ENCODE measurements at regions not wholly inside any gene's neighbourhood (a gene's known extent, or its start where the extent isn't known, plus 50 kb on each side); places are given as distances from the start of the nearest gene placed in this dataset.

- Histone ChIP-seq H4K20me1 (ENCODE audit: insufficient read depth) (no peaks in the 10 kb centered on the region), H3K9me3 (0 out of 2 replicates have a peak, but pooled peaks cover 5% of the 10 kb centered on the region), H3K27me3 (ENCODE audit: insufficient read depth) (no peaks in the 10 kb centered on the region), H3F3A (replicated peaks; ENCODE audit: insufficient read depth) (peaks cover 14% of the 10 kb centered on the region), H3K4me1 (ENCODE audit: control insufficient read depth in 1 of 2, insufficient read depth in 2 of 2, low read depth in 1 of 2, low read length in 1 of 2) (peaks cover 7 to 35% of the 10 kb centered on the region in 2 experiments; a peak in 3 of 4 replicates), H3K4me3 (ENCODE audit: low read depth in 2 of 2, low read length in 1 of 2) (no peak overlapping the region), H3K79me2 (ENCODE audit: insufficient read depth) (no peaks in the 10 kb centered on the region), H3K4me2 (no peak overlapping the region), H3K27ac (ENCODE audit: low read depth in 2 of 2, low read length in 1 of 2) (peak overlapping the region in 1 of 2 experiments; percentile 24; a peak in 2 of 4 replicates), H3K36me3 (replicated peaks in 1 of 2; ENCODE audit: control insufficient read depth in 1 of 2, insufficient read depth in 2 of 2, low read length in 1 of 2) (no peaks in the 10 kb centered on the region), H2AFZ (ENCODE audit: low read depth) (no peak overlapping the region), H3K9ac (no peak overlapping the region), H3K9me2 (no peaks in the 10 kb centered on the region)
- ChIA-PET CTCF (interaction anchor here (1.3 kb wide), 1 partner anchor 33 kb away, joined by 3 read pairs; no protein-coding TSS in a partner anchor), POLR2A (no interaction called here)
- no peak for DNase-seq
- TF ChIP-seq TCF12 (IDR thresholded peaks at IDR 0.05) (no peak), NFIC (IDR thresholded peaks at IDR 0.05; ENCODE audit: borderline replicate concordance) (no peak), IRF3 (IDR thresholded peaks at IDR 0.05; ENCODE audit: low read depth, low read length) (no peak), SMC3 (IDR thresholded peaks at IDR 0.05; ENCODE audit: low read depth, low read length) (no peak), MEF2A (IDR thresholded peaks at IDR 0.05; ENCODE audit: borderline replicate concordance, low read depth) (no peak), JUND (IDR thresholded peaks at IDR 0.05) (no peak), CHD2 (IDR thresholded peaks at IDR 0.05; ENCODE audit: low read length, partially characterized antibody) (no peak), POLR2AphosphoS5 (IDR thresholded peaks at IDR 0.05; ENCODE audit: low read depth, low read length) (no peak), SIN3A (IDR thresholded peaks at IDR 0.05; ENCODE audit: borderline replicate concordance, low read depth, low read length) (no peak), RAD21 (IDR thresholded peaks at IDR 0.05; ENCODE audit: low read length) (no peak), MXI1 (IDR thresholded peaks at IDR 0.05; ENCODE audit: low read depth, low read length) (no peak), GATA2 (CRISPR knock-in tag; IDR thresholded peaks at IDR 0.05) (no peak), ELF1 (IDR thresholded peaks at IDR 0.05) (no peak)
- TF ChIP-seq, protein P1, sequence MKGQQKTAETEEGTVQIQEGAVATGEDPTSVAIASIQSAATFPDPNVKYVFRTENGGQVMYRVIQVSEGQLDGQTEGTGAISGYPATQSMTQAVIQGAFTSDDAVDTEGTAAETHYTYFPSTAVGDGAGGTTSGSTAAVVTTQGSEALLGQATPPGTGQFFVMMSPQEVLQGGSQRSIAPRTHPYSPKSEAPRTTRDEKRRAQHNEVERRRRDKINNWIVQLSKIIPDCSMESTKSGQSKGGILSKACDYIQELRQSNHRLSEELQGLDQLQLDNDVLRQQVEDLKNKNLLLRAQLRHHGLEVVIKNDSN (IDR thresholded peaks at IDR 0.05; ENCODE audit: borderline replicate concordance, low read depth): no peak
Measured at GRCh38 chr1:221170171-221170570, 290.9 kb downstream of the HLX start.

- CTCF ChIA-PET: no interaction called here
- 78% methylated on average over 2 of the region's 2 CpGs for WGBS (ENCODE audit: low lambda C conversion rate)
- 0 out of 2 replicates have a peak, but pooled peaks cover 5% of the 10 kb centered on the region for H3K9me3 ChIP-seq
- TF ChIP-seq RCOR1 (IDR thresholded peaks at IDR 0.05; ENCODE audit: low read length): no peak
- no peak for TF ChIP-seq FOSL2 (IDR thresholded peaks at IDR 0.05; ENCODE audit: borderline replicate concordance, low read depth)
- no peak for TF ChIP-seq IRF3 (IDR thresholded peaks at IDR 0.05; ENCODE audit: low read depth, low read length)
- no peak for TF ChIP-seq SMC3 (IDR thresholded peaks at IDR 0.05; ENCODE audit: low read depth, low read length)
- TF ChIP-seq, protein P2, sequence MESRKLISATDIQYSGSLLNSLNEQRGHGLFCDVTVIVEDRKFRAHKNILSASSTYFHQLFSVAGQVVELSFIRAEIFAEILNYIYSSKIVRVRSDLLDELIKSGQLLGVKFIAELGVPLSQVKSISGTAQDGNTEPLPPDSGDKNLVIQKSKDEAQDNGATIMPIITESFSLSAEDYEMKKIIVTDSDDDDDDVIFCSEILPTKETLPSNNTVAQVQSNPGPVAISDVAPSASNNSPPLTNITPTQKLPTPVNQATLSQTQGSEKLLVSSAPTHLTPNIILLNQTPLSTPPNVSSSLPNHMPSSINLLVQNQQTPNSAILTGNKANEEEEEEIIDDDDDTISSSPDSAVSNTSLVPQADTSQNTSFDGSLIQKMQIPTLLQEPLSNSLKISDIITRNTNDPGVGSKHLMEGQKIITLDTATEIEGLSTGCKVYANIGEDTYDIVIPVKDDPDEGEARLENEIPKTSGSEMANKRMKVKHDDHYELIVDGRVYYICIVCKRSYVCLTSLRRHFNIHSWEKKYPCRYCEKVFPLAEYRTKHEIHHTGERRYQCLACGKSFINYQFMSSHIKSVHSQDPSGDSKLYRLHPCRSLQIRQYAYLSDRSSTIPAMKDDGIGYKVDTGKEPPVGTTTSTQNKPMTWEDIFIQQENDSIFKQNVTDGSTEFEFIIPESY (IDR thresholded peaks at IDR 0.05; ENCODE audit: borderline replicate concordance, low read depth): no peak
- TF ChIP-seq, protein P3, sequence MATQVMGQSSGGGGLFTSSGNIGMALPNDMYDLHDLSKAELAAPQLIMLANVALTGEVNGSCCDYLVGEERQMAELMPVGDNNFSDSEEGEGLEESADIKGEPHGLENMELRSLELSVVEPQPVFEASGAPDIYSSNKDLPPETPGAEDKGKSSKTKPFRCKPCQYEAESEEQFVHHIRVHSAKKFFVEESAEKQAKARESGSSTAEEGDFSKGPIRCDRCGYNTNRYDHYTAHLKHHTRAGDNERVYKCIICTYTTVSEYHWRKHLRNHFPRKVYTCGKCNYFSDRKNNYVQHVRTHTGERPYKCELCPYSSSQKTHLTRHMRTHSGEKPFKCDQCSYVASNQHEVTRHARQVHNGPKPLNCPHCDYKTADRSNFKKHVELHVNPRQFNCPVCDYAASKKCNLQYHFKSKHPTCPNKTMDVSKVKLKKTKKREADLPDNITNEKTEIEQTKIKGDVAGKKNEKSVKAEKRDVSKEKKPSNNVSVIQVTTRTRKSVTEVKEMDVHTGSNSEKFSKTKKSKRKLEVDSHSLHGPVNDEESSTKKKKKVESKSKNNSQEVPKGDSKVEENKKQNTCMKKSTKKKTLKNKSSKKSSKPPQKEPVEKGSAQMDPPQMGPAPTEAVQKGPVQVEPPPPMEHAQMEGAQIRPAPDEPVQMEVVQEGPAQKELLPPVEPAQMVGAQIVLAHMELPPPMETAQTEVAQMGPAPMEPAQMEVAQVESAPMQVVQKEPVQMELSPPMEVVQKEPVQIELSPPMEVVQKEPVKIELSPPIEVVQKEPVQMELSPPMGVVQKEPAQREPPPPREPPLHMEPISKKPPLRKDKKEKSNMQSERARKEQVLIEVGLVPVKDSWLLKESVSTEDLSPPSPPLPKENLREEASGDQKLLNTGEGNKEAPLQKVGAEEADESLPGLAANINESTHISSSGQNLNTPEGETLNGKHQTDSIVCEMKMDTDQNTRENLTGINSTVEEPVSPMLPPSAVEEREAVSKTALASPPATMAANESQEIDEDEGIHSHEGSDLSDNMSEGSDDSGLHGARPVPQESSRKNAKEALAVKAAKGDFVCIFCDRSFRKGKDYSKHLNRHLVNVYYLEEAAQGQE (IDR thresholded peaks at IDR 0.05; ENCODE audit: low read depth, low read length): no peak
- TF ChIP-seq ELF1 (IDR thresholded peaks at IDR 0.05): no peak
- TF ChIP-seq, protein P4, sequence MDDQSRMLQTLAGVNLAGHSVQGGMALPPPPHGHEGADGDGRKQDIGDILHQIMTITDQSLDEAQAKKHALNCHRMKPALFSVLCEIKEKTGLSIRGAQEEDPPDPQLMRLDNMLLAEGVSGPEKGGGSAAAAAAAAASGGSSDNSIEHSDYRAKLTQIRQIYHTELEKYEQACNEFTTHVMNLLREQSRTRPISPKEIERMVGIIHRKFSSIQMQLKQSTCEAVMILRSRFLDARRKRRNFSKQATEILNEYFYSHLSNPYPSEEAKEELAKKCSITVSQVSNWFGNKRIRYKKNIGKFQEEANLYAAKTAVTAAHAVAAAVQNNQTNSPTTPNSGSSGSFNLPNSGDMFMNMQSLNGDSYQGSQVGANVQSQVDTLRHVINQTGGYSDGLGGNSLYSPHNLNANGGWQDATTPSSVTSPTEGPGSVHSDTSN (IDR thresholded peaks at IDR 0.05): no peak
Measured at GRCh38 chr1:221171768-221172167, 292.5 kb downstream of the HLX start.

More at GRCh38 chr1:221171768-221172167, 292.5 kb downstream of the HLX start:
- Histone ChIP-seq H3K9ac (no peak overlapping the region), H3K36me3 (replicated peaks in 1 of 2; ENCODE audit: control insufficient read depth in 1 of 2, insufficient read depth in 2 of 2, low read length in 1 of 2) (no peaks in the 10 kb centered on the region), H3K4me3 (ENCODE audit: low read depth in 2 of 2, low read length in 1 of 2) (no peak overlapping the region), H3F3A (replicated peaks; ENCODE audit: insufficient read depth) (peaks cover 5% of the 10 kb centered on the region), H3K9me2 (no peaks in the 10 kb centered on the region), H3K4me2 (no peak overlapping the region), H3K4me1 (ENCODE audit: control insufficient read depth in 1 of 2, insufficient read depth in 2 of 2, low read depth in 1 of 2, low read length in 1 of 2) (peaks cover 0 to 20% of the 10 kb centered on the region in 2 experiments; a peak in 3 of 4 replicates), H2AFZ (ENCODE audit: low read depth) (no peak overlapping the region), H3K79me2 (ENCODE audit: insufficient read depth) (no peaks in the 10 kb centered on the region), H3K27me3 (ENCODE audit: insufficient read depth) (no peaks in the 10 kb centered on the region), H3K27ac (ENCODE audit: low read depth in 2 of 2, low read length in 1 of 2) (no peak overlapping the region), H4K20me1 (ENCODE audit: insufficient read depth) (no peaks in the 10 kb centered on the region)
- no peak for DNase-seq
- POLR2A ChIA-PET: no interaction called here
